HCT116 (cell line): ENCODE measurements at regions not wholly inside any gene's neighbourhood (a gene's known extent, or its start where the extent isn't known, plus 50 kb on each side); places are given as distances from the start of the nearest gene placed in this dataset.

ENCODE experiments used
- ATAC-seq: fragments of 200-7000 bp; cut with Tn5 transposase; 2 replicates; pipeline ENCODE4 v1.9.1; 2020; ENCODE audit warnings: mild to moderate bottlenecking, moderate library complexity
- BruUV-seq: library from RNA; stranded (reverse); fragments of 400-500 nt; replicated peaks from 2 replicates; lab custom pipeline; 2021; lab: Mats Ljungman, UMichigan
- CTCF ChIA-PET: fragments of 300-600 bp; sonication (Branson Sonifier 250); formaldehyde crosslinking; loops from one replicate; lab custom pipeline; 2021; ENCODE audit warnings: antibody characterized with exemption; lab: Charles Lee
- POLR2A ChIA-PET: fragments of 300-600, 350-600 bp; sonication (Branson Sonifier 250); formaldehyde crosslinking; loops from one replicate; lab custom pipeline; 2021; ENCODE audit warnings: antibody characterized with exemption; lab: Charles Lee
- RAD21 ChIA-PET, 2 experiments: fragments of 300-600 bp; sonication (Branson Sonifier 250); formaldehyde crosslinking; loops; one replicate each; lab custom pipeline; 2023; ENCODE audit warnings: low total read pairs in 2 of 2; ENCODE audit not compliant: uncharacterized antibody in 2 of 2, unreplicated experiment in 2 of 2, low non-redundant PET in 1 of 2; lab: Charles Lee
- DNase-seq: peaks from one replicate; pipeline ENCODE4 v3.0.0-alpha.2; 2010; ENCODE audit warnings: low read depth, low spot score
- H2AFZ ChIP-seq: fragments of 200-600 bp; shearing (Covaris generic), sonication (generic); 2 replicates; pipeline ENCODE4 v1.6.1; 2017; ENCODE audit warnings: low read depth, mixed run types, mixed read lengths, antibody characterized with exemption, low read length; ENCODE audit not compliant: poor library complexity, severe bottlenecking
- H3K27ac ChIP-seq: 2 replicates; pipeline ENCODE4 v1.5.1; 2012; ENCODE audit warnings: low read depth, low read length
- H3K27me3 ChIP-seq: fragments of 200-600 bp; sonication (generic); 2 replicates; pipeline ENCODE4 v1.6.1; 2016; ENCODE audit warnings: mixed run types, low read length, mixed read lengths; ENCODE audit not compliant: insufficient read depth
- H3K36me3 ChIP-seq, 2 experiments: fragments of 200-500 bp in 1 of 2; fragments of 200-600 bp in 1 of 2; sonication (Bioruptor generic) in 1 of 2; sonication (generic) in 1 of 2; 2 replicates each; pipeline versions ENCODE4 v1.5.1 to v1.6.1; 2014 to 2016; ENCODE audit warnings: low read length in 2 of 2, inconsistent platforms in 1 of 2, mixed read lengths in 1 of 2, mixed run types in 1 of 2; ENCODE audit not compliant: insufficient read depth in 2 of 2, control insufficient read depth in 1 of 2
- H3K4me1 ChIP-seq, 2 experiments: fragments of 200-600 bp in 1 of 2; sonication (generic) in 1 of 2; 2 replicates each; pipeline versions ENCODE4 v1.5.1 to v1.6.1; 2012 to 2017; ENCODE audit warnings: low read length in 2 of 2, inconsistent platforms in 1 of 2, mild to moderate bottlenecking in 1 of 2, mixed read lengths in 1 of 2, mixed run types in 1 of 2, moderate library complexity in 1 of 2; ENCODE audit not compliant: insufficient read depth in 2 of 2, control insufficient read depth in 1 of 2
- H3K4me2 ChIP-seq: fragments of 200-600 bp; sonication (generic); 2 replicates; pipeline ENCODE4 v1.6.1; 2017; ENCODE audit warnings: mixed run types, low read length, mixed read lengths
- H3K4me3 ChIP-seq, 2 experiments: fragments of 200-600 bp in 1 of 2; sonication (generic) in 1 of 2; replicated peaks in 1 of 2; 2 replicates each; pipeline ENCODE4 v1.5.1; 2011 to 2016; ENCODE audit warnings: low read length in 2 of 2, control low read depth in 1 of 2, low read depth in 1 of 2, mild to moderate bottlenecking in 1 of 2, mixed read lengths in 1 of 2, mixed run types in 1 of 2
- H3K79me2 ChIP-seq: fragments of 200-600 bp; sonication (generic); 2 replicates; pipeline ENCODE4 v1.6.1; 2017; ENCODE audit warnings: mild to moderate bottlenecking, mixed run types, low read length, moderate library complexity, mixed read lengths; ENCODE audit not compliant: insufficient read depth
- H3K9ac ChIP-seq: fragments of 200-600 bp; sonication (generic); 2 replicates; pipeline ENCODE4 v1.6.1; 2016; ENCODE audit warnings: low read length, mixed read lengths
- H3K9me2 ChIP-seq: fragments of 200-600 bp; sonication (generic), shearing (Covaris generic); 2 replicates; pipeline ENCODE4 v1.6.1; 2017; ENCODE audit warnings: mixed run types, mild to moderate bottlenecking, moderate library complexity; ENCODE audit not compliant: insufficient read depth
- H3K9me3 ChIP-seq, 2 experiments: fragments of 200-500 bp in 1 of 2; fragments of 200-600 bp in 1 of 2; sonication (Bioruptor generic) in 1 of 2; sonication (generic) in 1 of 2; 2 replicates each; pipeline ENCODE4 v1.6.1; 2014 to 2017; ENCODE audit warnings: low read length in 2 of 2, mixed read lengths in 2 of 2, inconsistent platforms in 1 of 2, low read depth in 1 of 2, mild to moderate bottlenecking in 1 of 2, mixed run types in 1 of 2, moderate library complexity in 1 of 2; ENCODE audit not compliant: control insufficient read depth in 1 of 2, insufficient read depth in 1 of 2
- H4K20me1 ChIP-seq: fragments of 200-600 bp; sonication (generic), shearing (Covaris generic); 2 replicates; pipeline ENCODE4 v1.6.1; 2017; ENCODE audit warnings: mixed run types, mild to moderate bottlenecking, moderate library complexity; ENCODE audit not compliant: insufficient read depth
- ATF3 ChIP-seq: IDR thresholded peaks from 2 replicates; pipeline ENCODE4 v1.6.1; 2012
- CBX3 ChIP-seq: IDR thresholded peaks from 2 replicates; pipeline ENCODE4 v1.6.1; 2012; ENCODE audit warnings: low read depth
- CTCF ChIP-seq, 3 experiments: fragments of 200-600 bp in 1 of 3; sonication (generic) in 1 of 3; IDR thresholded peaks in 2 of 3; conservative IDR thresholded peaks in 1 of 3; 2 replicates each; pipeline ENCODE4 v1.5.1; 2012 to 2017; ENCODE audit warnings: low read depth in 2 of 3, low read length in 2 of 3, antibody characterized with exemption in 1 of 3, borderline replicate concordance in 1 of 3, control low read depth in 1 of 3, mild to moderate bottlenecking in 1 of 3, mixed read lengths in 1 of 3, mixed run types in 1 of 3, moderate library complexity in 1 of 3; ENCODE audit not compliant: insufficient read depth in 1 of 3
- EGR1 ChIP-seq: IDR thresholded peaks from 2 replicates; pipeline ENCODE4 v1.6.1; 2012; ENCODE audit warnings: low read depth
- EZH2 ChIP-seq: fragments of 200-600 bp; sonication (generic); IDR thresholded peaks from 2 replicates; pipeline ENCODE4 v1.6.1; 2017; ENCODE audit warnings: antibody characterized with exemption, mixed run types
- EZH2phosphoT487 ChIP-seq: fragments of 200-600 bp; IDR thresholded peaks from 2 replicates; pipeline ENCODE4 v1.6.1; 2018; ENCODE audit warnings: antibody characterized with exemption, borderline replicate concordance
- POLR2A ChIP-seq: IDR thresholded peaks from 2 replicates; pipeline ENCODE4 v1.7.0; 2011; ENCODE audit warnings: borderline replicate concordance; ENCODE audit not compliant: insufficient read depth, insufficient read length; ENCODE audit errors: extremely low read depth
- POLR2AphosphoS5 ChIP-seq: IDR thresholded peaks from 2 replicates; pipeline ENCODE4 v1.6.1; 2011; ENCODE audit warnings: mild to moderate bottlenecking, low read depth, low read length, moderate library complexity
- REST ChIP-seq: IDR thresholded peaks from 2 replicates; pipeline ENCODE4 v1.6.1; 2012; ENCODE audit warnings: low read depth
- SIN3A ChIP-seq: IDR thresholded peaks from 2 replicates; pipeline ENCODE4 v1.6.1; 2012; ENCODE audit warnings: low read depth
- TCF7L2 ChIP-seq: IDR thresholded peaks from 2 replicates; pipeline ENCODE4 v1.7.0; 2011; ENCODE audit warnings: borderline replicate concordance, inconsistent platforms; ENCODE audit not compliant: insufficient read depth, insufficient read length; ENCODE audit errors: extremely low read depth
- YY1 ChIP-seq: IDR thresholded peaks from 2 replicates; pipeline ENCODE4 v1.6.1; 2011; ENCODE audit warnings: low read length, low read depth, moderate library complexity, mild to moderate bottlenecking; ENCODE audit not compliant: insufficient replicate concordance; ENCODE audit errors: extremely low read depth
- ZFX ChIP-seq: fragments of 450-650 bp; IDR thresholded peaks from 2 replicates; pipeline ENCODE4 v1.6.1; 2017
- ZNF274 ChIP-seq: fragments of 200-500 bp; sonication (Bioruptor generic); IDR thresholded peaks from 2 replicates; pipeline ENCODE4 v1.6.1; 2014; ENCODE audit warnings: mild to moderate bottlenecking, low read depth, low read length, inconsistent platforms
- intact Hi-C: fragments of 100-400 bp; cut with micrococcal nuclease; formaldehyde crosslinking; loops from 2 replicates; pipeline ENCODE4 v1.10.0; 2022

GRCh38 chr4:26257850-26258249 is 63.0 kb upstream of the RBPJ start:
- CTCF ChIA-PET, result no interaction called here

More at GRCh38 chr4:26257850-26258249, 63.0 kb upstream of the RBPJ start:
- Histone ChIP-seq H3K4me1 (peaks cover 0 to 4% of the 10 kb centered on the region in 2 experiments; a peak in 2 of 4 replicates), H3K79me2 (no peaks in the 10 kb centered on the region), H3K4me3 (no peak overlapping the region), H3K9me2 (no peaks in the 10 kb centered on the region), H3K27ac (no peak overlapping the region), H3K4me2 (no peak overlapping the region), H3K36me3 (no peaks in the 10 kb centered on the region), H4K20me1 (no peaks in the 10 kb centered on the region), H3K27me3 (no peaks in the 10 kb centered on the region), H2AFZ (no peak overlapping the region), H3K9me3 (no peaks in the 10 kb centered on the region), H3K9ac (no peak overlapping the region)
- BruUV-seq, result no TSS peak
- ATAC-seq, result no peak
- TF ChIP-seq YY1 (no peak), SIN3A (no peak), POLR2A (no peak), EGR1 (no peak), EZH2 (no peak), ZNF274 (no peak), TCF7L2 (no peak), REST (no peak), EZH2phosphoT487 (no peak), POLR2AphosphoS5 (no peak), ATF3 (no peak), ZFX (no peak), CTCF (IDR thresholded peaks at IDR 0.05 in 2 of 3, conservative IDR thresholded peaks at IDR 0.05 in 1 of 3; ENCODE audit: borderline replicate concordance in 1 of 3, insufficient read depth in 1 of 3, low read depth in 2 of 3, low read length in 2 of 3) (no peak), CBX3 (no peak)
- no peak for DNase-seq
- intact Hi-C loops, result no loop called here
- POLR2A ChIA-PET, result no interaction called here
- RAD21 ChIA-PET, result no interaction called here
